ENCODE measurements at regions not wholly inside any gene's neighbourhood (a gene's known extent, or its start where the extent isn't known, plus 50 kb on each side); places are given as distances from the start of the nearest gene placed in this dataset.

GRCh38 chr13:78816154-78816553, 157.2 kb upstream of the OBI1 start:
- no peak for TF ChIP-seq CTCF (IDR thresholded peaks at IDR 0.05)
- no peak for TF ChIP-seq SIN3A (IDR thresholded peaks at IDR 0.05; ENCODE audit: borderline replicate concordance, insufficient read depth, low read depth, low read length)
- no peak for TF ChIP-seq TCF7L2 (IDR thresholded peaks at IDR 0.05; ENCODE audit: low read depth, low read length)
- TF ChIP-seq REST (IDR thresholded peaks at IDR 0.05; ENCODE audit: insufficient read depth in 1 of 2, low read depth in 2 of 2, low read length in 1 of 2) = no peak
- TF ChIP-seq POLR2AphosphoS5 (IDR thresholded peaks at IDR 0.05; ENCODE audit: low read depth, low read length) = no peak

Data from Panc1 (cell line).